GM12873 (cell line): ENCODE measurements at regions not wholly inside any gene's neighbourhood (a gene's known extent, or its start where the extent isn't known, plus 50 kb on each side); places are given as distances from the start of the nearest gene placed in this dataset.

Experiments used
- TF ChIP-seq, protein P1 (sequence below): IDR thresholded peaks from 2 replicates; pipeline ENCODE4 v1.5.1; 2012; ENCODE audit warnings: low read depth, mild to moderate bottlenecking, moderate library complexity, low read length, control low read depth; ENCODE audit not compliant: insufficient read depth; ENCODE audit errors: missing control alignments

DNA sequence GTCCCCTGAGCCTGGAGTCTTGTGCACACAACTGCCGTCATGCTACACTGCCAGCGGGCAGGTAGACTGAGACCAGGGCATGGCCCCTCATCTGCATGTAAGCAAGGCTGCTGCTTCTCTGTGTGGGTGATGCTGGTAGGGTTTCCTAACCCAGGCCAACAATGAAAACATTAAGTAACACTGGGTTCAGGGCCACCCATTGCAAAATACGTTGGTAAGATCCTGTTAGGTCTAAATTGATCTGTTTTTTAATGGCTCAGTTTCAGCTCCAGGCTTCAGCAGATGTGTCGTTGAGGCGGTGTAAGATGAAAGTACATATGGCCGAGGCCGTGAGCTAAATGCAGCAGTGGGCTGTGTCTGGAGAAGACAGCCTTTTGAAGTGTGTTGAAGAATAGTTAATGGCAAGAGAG lies 383.4 kb downstream of the IRS2 start:
- TF ChIP-seq, protein P1, sequence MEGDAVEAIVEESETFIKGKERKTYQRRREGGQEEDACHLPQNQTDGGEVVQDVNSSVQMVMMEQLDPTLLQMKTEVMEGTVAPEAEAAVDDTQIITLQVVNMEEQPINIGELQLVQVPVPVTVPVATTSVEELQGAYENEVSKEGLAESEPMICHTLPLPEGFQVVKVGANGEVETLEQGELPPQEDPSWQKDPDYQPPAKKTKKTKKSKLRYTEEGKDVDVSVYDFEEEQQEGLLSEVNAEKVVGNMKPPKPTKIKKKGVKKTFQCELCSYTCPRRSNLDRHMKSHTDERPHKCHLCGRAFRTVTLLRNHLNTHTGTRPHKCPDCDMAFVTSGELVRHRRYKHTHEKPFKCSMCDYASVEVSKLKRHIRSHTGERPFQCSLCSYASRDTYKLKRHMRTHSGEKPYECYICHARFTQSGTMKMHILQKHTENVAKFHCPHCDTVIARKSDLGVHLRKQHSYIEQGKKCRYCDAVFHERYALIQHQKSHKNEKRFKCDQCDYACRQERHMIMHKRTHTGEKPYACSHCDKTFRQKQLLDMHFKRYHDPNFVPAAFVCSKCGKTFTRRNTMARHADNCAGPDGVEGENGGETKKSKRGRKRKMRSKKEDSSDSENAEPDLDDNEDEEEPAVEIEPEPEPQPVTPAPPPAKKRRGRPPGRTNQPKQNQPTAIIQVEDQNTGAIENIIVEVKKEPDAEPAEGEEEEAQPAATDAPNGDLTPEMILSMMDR: no peak

DNA sequence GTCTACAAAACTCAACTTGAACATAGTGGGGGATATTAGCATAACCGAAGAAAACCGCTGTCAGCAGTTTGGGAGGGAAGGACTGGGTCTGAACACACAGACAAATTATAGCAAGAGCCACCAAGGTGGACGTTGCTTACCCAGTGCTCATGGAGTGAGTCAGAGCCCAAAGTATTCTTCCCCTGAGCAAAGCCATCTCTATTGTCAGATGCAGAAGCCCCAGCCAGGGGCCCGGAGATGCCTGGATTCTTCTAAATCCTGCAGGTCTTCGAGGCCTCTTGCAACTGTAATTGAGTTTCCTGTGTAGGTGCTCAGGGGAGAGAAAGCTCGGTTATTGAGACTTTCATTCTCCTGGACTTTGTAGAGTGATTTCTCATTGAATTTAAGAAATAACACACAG lies 384.5 kb downstream of the IRS2 start:
- TF ChIP-seq, protein P1: no peak

DNA sequence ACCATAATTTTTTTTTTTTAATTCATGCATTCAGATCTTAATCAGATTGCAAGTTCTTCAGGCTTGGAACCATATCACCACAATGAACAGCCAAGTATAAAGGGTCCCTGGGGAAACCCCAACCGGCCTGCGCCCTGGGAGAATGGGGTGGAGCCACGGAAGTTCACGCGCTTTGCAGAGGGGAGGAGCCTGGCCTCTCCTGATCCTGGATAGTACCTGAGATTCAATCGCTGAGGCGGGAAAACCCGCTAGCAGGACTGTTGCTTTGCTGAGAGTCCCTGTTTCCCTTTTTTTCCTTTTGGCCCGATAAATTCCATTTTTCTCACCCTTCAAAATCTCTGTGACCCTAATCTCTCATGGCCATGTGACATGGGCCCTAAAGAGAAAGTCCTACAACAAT lies 385.1 kb downstream of the IRS2 start:
- TF ChIP-seq, protein P1: no peak

DNA sequence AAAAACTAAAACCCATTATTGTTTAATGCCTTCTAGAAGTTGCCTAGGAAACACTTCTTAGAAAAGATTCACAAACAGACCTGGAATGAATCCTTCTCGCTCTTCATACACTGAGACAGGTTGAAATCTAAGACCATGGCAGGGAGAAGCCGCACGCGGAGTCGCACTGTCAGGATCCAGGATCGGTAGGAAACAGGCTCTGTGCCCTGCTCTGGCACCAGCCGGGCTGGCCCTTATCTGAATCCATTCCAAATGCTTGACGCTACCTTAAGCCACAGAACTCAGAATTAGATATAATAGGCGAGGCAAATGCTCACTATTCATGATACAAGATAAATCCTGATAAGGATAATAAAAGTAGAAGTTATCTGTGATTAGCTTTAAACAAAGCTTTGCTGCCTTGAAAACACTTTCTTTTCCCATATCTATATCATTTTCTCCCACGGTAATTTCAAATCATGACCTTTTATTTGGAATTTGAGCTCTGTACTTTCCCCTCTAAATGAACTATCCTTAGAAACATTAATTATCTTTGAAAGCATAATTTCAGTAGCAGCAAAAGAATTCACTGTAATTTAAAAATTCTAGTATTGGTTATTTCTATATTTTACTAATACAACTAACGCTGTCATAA lies 385.6 kb downstream of the IRS2 start:
- TF ChIP-seq, protein P1: no peak

DNA sequence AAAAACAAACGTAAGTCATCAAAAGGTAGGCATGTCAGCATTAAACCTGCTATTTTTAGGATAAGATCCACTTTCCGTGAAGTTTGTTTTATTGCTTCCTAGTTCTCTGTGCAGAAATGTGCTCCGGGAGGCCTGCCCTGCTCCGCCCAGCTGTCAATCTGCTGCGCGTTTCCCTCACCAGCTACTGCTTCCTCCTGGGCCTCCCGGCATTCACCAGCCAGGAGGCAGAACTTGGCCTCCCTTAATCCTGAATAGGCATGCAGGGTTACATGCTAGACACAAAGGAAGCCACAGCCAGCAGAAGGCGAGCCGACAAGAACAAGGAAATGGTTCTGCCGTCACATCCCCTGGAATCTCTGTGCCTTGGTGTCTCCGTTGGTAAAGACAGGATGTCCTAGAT lies 386.2 kb downstream of the IRS2 start:
- TF ChIP-seq, protein P1: no peak

DNA sequence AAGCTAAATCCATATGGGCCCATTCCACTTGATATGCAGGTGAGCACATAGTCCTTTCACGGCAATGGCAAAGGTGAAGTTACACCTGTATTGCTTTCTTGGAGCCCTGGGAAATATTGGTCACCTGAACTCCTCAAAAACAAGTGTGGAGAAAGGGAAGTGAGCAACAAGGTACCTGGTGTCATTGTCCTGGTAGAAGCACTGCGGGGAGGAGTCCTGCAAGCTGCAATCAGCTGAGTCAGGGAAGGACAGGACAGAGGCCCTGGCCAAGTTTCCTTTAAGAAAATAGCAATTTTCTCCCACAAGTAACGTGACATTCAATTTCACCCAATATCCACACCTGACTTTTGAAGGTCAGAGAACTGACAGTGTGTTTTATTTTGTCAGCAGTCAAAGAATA lies 389.1 kb downstream of the IRS2 start:
- TF ChIP-seq, protein P1: no peak

DNA sequence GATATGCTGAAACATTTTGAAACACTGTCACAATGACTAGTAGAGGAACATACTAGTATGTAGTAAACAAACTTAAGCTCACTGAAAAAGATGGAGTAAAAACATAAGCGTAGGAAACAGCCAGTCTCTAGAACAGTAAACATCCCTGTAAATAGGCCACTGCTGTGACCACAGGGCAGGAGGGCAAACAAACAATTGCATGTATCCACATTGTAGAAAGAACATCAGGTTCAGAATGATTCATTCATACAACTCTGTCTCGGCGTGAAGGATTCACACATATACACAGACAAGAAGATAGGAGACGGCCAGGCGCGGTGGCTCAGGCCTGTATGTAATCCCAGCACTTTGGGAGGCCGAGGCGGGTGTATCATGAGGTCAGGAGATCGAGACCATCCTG lies 390.1 kb downstream of the IRS2 start:
- TF ChIP-seq, protein P1: no peak
